Caco-2 (cell line): ENCODE measurements at regions not wholly inside any gene's neighbourhood (a gene's known extent, or its start where the extent isn't known, plus 50 kb on each side); places are given as distances from the start of the nearest gene placed in this dataset.

Experiments used
- BruUV-seq: library from RNA; stranded (reverse); fragments of 400-500 nt; replicated peaks from 2 replicates; lab custom pipeline; 2021; lab: Mats Ljungman, UMichigan
- CTCF ChIA-PET: fragments of 300-600 bp; sonication (Branson Sonifier 250); formaldehyde crosslinking; loops from one replicate; lab custom pipeline; 2022; ENCODE audit warnings: antibody characterized with exemption; lab: Charles Lee
- POLR2A ChIA-PET: fragments of 300-600 bp; sonication (Branson Sonifier 250); formaldehyde crosslinking; loops from one replicate; lab custom pipeline; 2022; ENCODE audit warnings: antibody characterized with exemption; lab: Charles Lee
- DNase-seq, 2 experiments: peaks; one replicate each; pipeline versions ENCODE4 v3.0.0 to v3.0.0-alpha.2; 2020 to 2022
- H3K27me3 ChIP-seq: replicated peaks from 2 replicates; pipeline ENCODE4 v1.6.0; 2011; ENCODE audit warnings: low read length; ENCODE audit not compliant: control insufficient read depth, insufficient read depth
- H3K36me3 ChIP-seq: 2 replicates; pipeline ENCODE4 v1.5.1; 2011; ENCODE audit warnings: low read length; ENCODE audit not compliant: control insufficient read depth, insufficient read depth
- H3K4me1 ChIP-seq: fragments of 250-450 bp; sonication (Bioruptor Pico); 2 replicates; pipeline ENCODE4 v1.5.1; 2020; ENCODE audit warnings: mild to moderate bottlenecking
- H3K4me3 ChIP-seq: 2 replicates; pipeline ENCODE4 v1.5.1; 2011; ENCODE audit warnings: low read depth, mild to moderate bottlenecking, control low read depth, low read length
- H3K9me3 ChIP-seq: fragments of 250-450 bp; sonication (Bioruptor Pico); 2 replicates; pipeline ENCODE4 v1.5.1; 2020; ENCODE audit warnings: mild to moderate bottlenecking, moderate library complexity
- H3K27ac Mint-ChIP-seq: one replicate; pipeline ENCODE4 v1.8.0; 2022; ENCODE audit warnings: mixed read lengths; ENCODE audit not compliant: unreplicated experiment
- H3K27me3 Mint-ChIP-seq: one replicate; pipeline ENCODE4 v1.8.0; 2022; ENCODE audit warnings: mixed read lengths; ENCODE audit not compliant: insufficient read depth, unreplicated experiment
- H3K36me3 Mint-ChIP-seq: one replicate; pipeline ENCODE4 v1.8.0; 2022; ENCODE audit warnings: mild to moderate bottlenecking, mixed read lengths; ENCODE audit not compliant: insufficient read depth, unreplicated experiment
- H3K4me1 Mint-ChIP-seq: one replicate; pipeline ENCODE4 v1.8.0; 2022; ENCODE audit warnings: low read depth, mixed read lengths; ENCODE audit not compliant: unreplicated experiment
- H3K4me3 Mint-ChIP-seq: one replicate; pipeline ENCODE4 v1.8.0; 2022; ENCODE audit warnings: mild to moderate bottlenecking, moderate library complexity, mixed read lengths; ENCODE audit not compliant: unreplicated experiment
- H3K9me3 Mint-ChIP-seq: one replicate; pipeline ENCODE4 v1.8.0; 2022; ENCODE audit warnings: mixed read lengths; ENCODE audit not compliant: unreplicated experiment
- CTCF ChIP-seq, 2 experiments: fragments of 200-600 bp in 1 of 2; IDR thresholded peaks; 1 replicate in 1 of 2; 2 replicates in 1 of 2; pipeline versions ENCODE4 v1.5.1 to v1.8.0; 2011 to 2022; ENCODE audit warnings: antibody characterized with exemption in 1 of 2, control low read depth in 1 of 2, inconsistent platforms in 1 of 2, low read depth in 1 of 2, low read length in 1 of 2, mild to moderate bottlenecking in 1 of 2, moderate library complexity in 1 of 2; ENCODE audit not compliant: insufficient read depth in 1 of 2, severe bottlenecking in 1 of 2, unreplicated experiment in 1 of 2
- intact Hi-C: fragments of 100-400 bp; cut with micrococcal nuclease; formaldehyde crosslinking; loops from one replicate; pipeline ENCODE4 v1.10.0; 2022; ENCODE audit not compliant: unreplicated experiment

DNA sequence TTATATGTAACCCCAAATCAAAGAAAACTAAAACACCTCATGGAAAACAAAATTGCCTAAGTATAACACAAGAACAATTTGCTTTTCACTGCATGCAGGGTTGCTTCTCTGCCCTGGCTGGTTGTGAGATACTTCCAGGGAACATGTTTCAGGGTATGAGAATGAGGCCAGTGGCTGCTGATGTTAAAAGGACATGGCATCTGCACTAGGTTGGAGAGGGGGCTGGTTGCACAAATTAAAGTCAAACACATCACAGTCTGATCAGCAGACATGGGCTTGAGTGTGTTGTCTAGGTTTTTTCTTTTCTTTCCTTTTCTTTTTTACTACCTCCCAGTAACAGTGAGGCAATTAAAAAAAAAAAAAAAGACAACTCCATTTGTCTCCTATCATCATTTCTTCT, 374.9 kb downstream of the MCTP2 start:
- peaks cover 12% of the 10 kb centered on the region for H3K27me3 Mint-ChIP-seq
- no peak for DNase-seq
- no peak for TF ChIP-seq CTCF (IDR thresholded peaks at IDR 0.05; ENCODE audit: insufficient read depth in 1 of 2, low read depth in 1 of 2, low read length in 1 of 2, severe bottlenecking in 1 of 2, unreplicated experiment in 1 of 2)
- Histone ChIP-seq H3K9me3 (no peaks in the 10 kb centered on the region), H3K4me1 (no peaks in the 10 kb centered on the region), H3K36me3 (no peaks in the 10 kb centered on the region), H3K27me3 (no peaks in the 10 kb centered on the region), H3K4me3 (no peak overlapping the region)
- ChIA-PET POLR2A (no interaction called here), CTCF (interaction anchor here (0.7 kb wide), 1 partner anchor 90 kb away, joined by 3 read pairs; no protein-coding TSS in a partner anchor)
- intact Hi-C loops: no loop called here
- no TSS peak for BruUV-seq
- no peak overlapping the region for H3K27ac Mint-ChIP-seq
- peaks cover 7% of the 10 kb centered on the region for H3K4me1 Mint-ChIP-seq
- no peak overlapping the region for H3K4me3 Mint-ChIP-seq
- no peaks in the 10 kb centered on the region for H3K9me3 Mint-ChIP-seq
- no peaks in the 10 kb centered on the region for H3K36me3 Mint-ChIP-seq

GRCh38 chr15:94607176-94607654, 375.9 kb downstream of the MCTP2 start:
- TF ChIP-seq CTCF (IDR thresholded peaks at IDR 0.05; ENCODE audit: insufficient read depth in 1 of 2, low read depth in 1 of 2, low read length in 1 of 2, severe bottlenecking in 1 of 2, unreplicated experiment in 1 of 2): no peak
- no peaks in the 10 kb centered on the region for H3K9me3 Mint-ChIP-seq
- H3K4me3 Mint-ChIP-seq: no peak overlapping the region
- H3K36me3 Mint-ChIP-seq: no peaks in the 10 kb centered on the region
- H3K4me1 Mint-ChIP-seq: peaks cover 7% of the 10 kb centered on the region
- no peaks in the 10 kb centered on the region for H3K9me3 ChIP-seq
- H3K27me3 Mint-ChIP-seq: peaks cover 10% of the 10 kb centered on the region
- ChIA-PET CTCF (no interaction called here), POLR2A (no interaction called here)
- H3K36me3 ChIP-seq: no peaks in the 10 kb centered on the region
- no peak for DNase-seq
- no TSS peak for BruUV-seq
- no peaks in the 10 kb centered on the region for H3K4me1 ChIP-seq
- no peaks in the 10 kb centered on the region for H3K27me3 ChIP-seq
- no peak overlapping the region for H3K4me3 ChIP-seq
- intact Hi-C loops: no loop called here
- no peak overlapping the region for H3K27ac Mint-ChIP-seq

- H3K4me1 Mint-ChIP-seq: peaks cover 7% of the 10 kb centered on the region
- H3K4me3 Mint-ChIP-seq: no peak overlapping the region
- TF ChIP-seq CTCF (IDR thresholded peaks at IDR 0.05; ENCODE audit: insufficient read depth in 1 of 2, low read depth in 1 of 2, low read length in 1 of 2, severe bottlenecking in 1 of 2, unreplicated experiment in 1 of 2): no peak
- CTCF ChIA-PET: no interaction called here
- no peaks in the 10 kb centered on the region for H3K36me3 ChIP-seq
- POLR2A ChIA-PET: no interaction called here
- no TSS peak for BruUV-seq
- no peaks in the 10 kb centered on the region for H3K36me3 Mint-ChIP-seq
- intact Hi-C loops: no loop called here
- H3K9me3 ChIP-seq: no peaks in the 10 kb centered on the region
- no peak for DNase-seq
- peaks cover 13% of the 10 kb centered on the region for H3K27me3 Mint-ChIP-seq
- H3K27me3 ChIP-seq: no peaks in the 10 kb centered on the region
- H3K4me1 ChIP-seq: no peaks in the 10 kb centered on the region
- no peak overlapping the region for H3K27ac Mint-ChIP-seq
- no peak overlapping the region for H3K4me3 ChIP-seq
- no peaks in the 10 kb centered on the region for H3K9me3 Mint-ChIP-seq
Observed at GRCh38 chr15:94610069-94610468, 378.7 kb downstream of the MCTP2 start.
